SK-N-SH treated with all-trans-retinoic acid at 6 μM for 48 hours (cell line): ENCODE measurements at regions not wholly inside any gene's neighbourhood (a gene's known extent, or its start where the extent isn't known, plus 50 kb on each side); places are given as distances from the start of the nearest gene placed in this dataset.
"Not testable (repeated sequence)": the region's sequence is repeated elsewhere in the genome, so short reads cannot be mapped to it uniquely, and the experiment has no call there.

Experiments used
- ARNTL ChIP-seq: fragments of 450-650 bp; formaldehyde crosslinking; IDR thresholded peaks from 2 replicates; pipeline ENCODE4 v1.5.0; 2020; ENCODE audit warnings: low read depth, mild to moderate bottlenecking, moderate library complexity, borderline replicate concordance
- BACH2 ChIP-seq: fragments of 250-450 bp; sonication (Bioruptor Pico); IDR thresholded peaks from 2 replicates; pipeline ENCODE4 v1.9.0; 2021; ENCODE audit warnings: mild to moderate bottlenecking, borderline replicate concordance
- ESRRG ChIP-seq: fragments of 250-450 bp; sonication (Bioruptor Pico); IDR thresholded peaks from 2 replicates; pipeline ENCODE4 v1.6.1; 2021; ENCODE audit warnings: mild to moderate bottlenecking
- GLIS3 ChIP-seq: fragments of 250-450 bp; sonication (Bioruptor Pico); IDR thresholded peaks from 2 replicates; pipeline ENCODE4 v1.5.0; 2020; ENCODE audit warnings: mild to moderate bottlenecking, moderate library complexity
- OSR1 ChIP-seq: fragments of 250-450 bp; sonication (Bioruptor Pico); IDR thresholded peaks from 2 replicates; pipeline ENCODE4 v1.8.0; 2022; ENCODE audit warnings: moderate library complexity, mild to moderate bottlenecking, inconsistent platforms
- PATZ1 ChIP-seq: fragments of 250-450 bp; sonication (Bioruptor Pico); IDR thresholded peaks from 2 replicates; pipeline ENCODE4 v1.8.0; 2020; ENCODE audit warnings: mild to moderate bottlenecking, moderate library complexity, borderline replicate concordance
- POU6F1 ChIP-seq: fragments of 250-450 bp; sonication (Bioruptor Pico); IDR thresholded peaks from 2 replicates; pipeline ENCODE4 v1.8.0; 2021; ENCODE audit warnings: low read depth, mild to moderate bottlenecking, moderate library complexity, borderline replicate concordance
- PPARA ChIP-seq: fragments of 250-450 bp; sonication (Bioruptor Pico); IDR thresholded peaks from 2 replicates; pipeline ENCODE4 v1.5.0; 2020; ENCODE audit warnings: mild to moderate bottlenecking, borderline replicate concordance
- ZFP3 ChIP-seq: fragments of 250-450 bp; sonication (Bioruptor Pico); IDR thresholded peaks from 2 replicates; pipeline ENCODE4 v1.5.0; 2020; ENCODE audit warnings: mild to moderate bottlenecking, moderate library complexity
- ZFP30 ChIP-seq: fragments of 450-650 bp; formaldehyde crosslinking; IDR thresholded peaks from 2 replicates; pipeline ENCODE4 v1.5.0; 2022; ENCODE audit warnings: mild to moderate bottlenecking, moderate library complexity
- ZNF565 ChIP-seq: fragments of 450-650 bp; formaldehyde crosslinking; conservative IDR thresholded peaks from 2 replicates; pipeline ENCODE4 v1.5.0; 2020; ENCODE audit warnings: low read depth, mild to moderate bottlenecking, moderate library complexity
- ZNF8 ChIP-seq: fragments of 450-650 bp; formaldehyde crosslinking; IDR thresholded peaks from 2 replicates; pipeline ENCODE4 v1.5.0; 2020; ENCODE audit warnings: mild to moderate bottlenecking, moderate library complexity
- TF ChIP-seq, protein P1 (sequence below): fragments of 250-450 bp; sonication (Bioruptor Pico); IDR thresholded peaks from 2 replicates; pipeline ENCODE4 v1.5.0; 2020; ENCODE audit warnings: mild to moderate bottlenecking, moderate library complexity

- not testable (repeated sequence) for TF ChIP-seq ZNF8 (CRISPR knock-in tag); ARNTL (CRISPR knock-in tag); OSR1 (CRISPR knock-in tag); PPARA (CRISPR knock-in tag); PATZ1; GLIS3 (CRISPR knock-in tag); BACH2 (CRISPR knock-in tag); ZFP30 (CRISPR knock-in tag); POU6F1 (CRISPR knock-in tag); ESRRG; ZFP3 (CRISPR knock-in tag); ZNF565 (CRISPR knock-in tag)
- TF ChIP-seq, protein P1, sequence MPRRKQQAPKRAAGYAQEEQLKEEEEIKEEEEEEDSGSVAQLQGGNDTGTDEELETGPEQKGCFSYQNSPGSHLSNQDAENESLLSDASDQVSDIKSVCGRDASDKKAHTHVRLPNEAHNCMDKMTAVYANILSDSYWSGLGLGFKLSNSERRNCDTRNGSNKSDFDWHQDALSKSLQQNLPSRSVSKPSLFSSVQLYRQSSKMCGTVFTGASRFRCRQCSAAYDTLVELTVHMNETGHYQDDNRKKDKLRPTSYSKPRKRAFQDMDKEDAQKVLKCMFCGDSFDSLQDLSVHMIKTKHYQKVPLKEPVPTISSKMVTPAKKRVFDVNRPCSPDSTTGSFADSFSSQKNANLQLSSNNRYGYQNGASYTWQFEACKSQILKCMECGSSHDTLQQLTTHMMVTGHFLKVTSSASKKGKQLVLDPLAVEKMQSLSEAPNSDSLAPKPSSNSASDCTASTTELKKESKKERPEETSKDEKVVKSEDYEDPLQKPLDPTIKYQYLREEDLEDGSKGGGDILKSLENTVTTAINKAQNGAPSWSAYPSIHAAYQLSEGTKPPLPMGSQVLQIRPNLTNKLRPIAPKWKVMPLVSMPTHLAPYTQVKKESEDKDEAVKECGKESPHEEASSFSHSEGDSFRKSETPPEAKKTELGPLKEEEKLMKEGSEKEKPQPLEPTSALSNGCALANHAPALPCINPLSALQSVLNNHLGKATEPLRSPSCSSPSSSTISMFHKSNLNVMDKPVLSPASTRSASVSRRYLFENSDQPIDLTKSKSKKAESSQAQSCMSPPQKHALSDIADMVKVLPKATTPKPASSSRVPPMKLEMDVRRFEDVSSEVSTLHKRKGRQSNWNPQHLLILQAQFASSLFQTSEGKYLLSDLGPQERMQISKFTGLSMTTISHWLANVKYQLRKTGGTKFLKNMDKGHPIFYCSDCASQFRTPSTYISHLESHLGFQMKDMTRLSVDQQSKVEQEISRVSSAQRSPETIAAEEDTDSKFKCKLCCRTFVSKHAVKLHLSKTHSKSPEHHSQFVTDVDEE (CRISPR knock-in tag), result not testable (repeated sequence)
Measured at GRCh38 chr16:16984091-16984490, 486.7 kb downstream of the XYLT1 start.
